ENCODE measurements at regions not wholly inside any gene's neighbourhood (a gene's known extent, or its start where the extent isn't known, plus 50 kb on each side); places are given as distances from the start of the nearest gene placed in this dataset.
"Not testable (repeated sequence)": the region's sequence is repeated elsewhere in the genome, so short reads cannot be mapped to it uniquely, and the experiment has no call there.

DNA sequence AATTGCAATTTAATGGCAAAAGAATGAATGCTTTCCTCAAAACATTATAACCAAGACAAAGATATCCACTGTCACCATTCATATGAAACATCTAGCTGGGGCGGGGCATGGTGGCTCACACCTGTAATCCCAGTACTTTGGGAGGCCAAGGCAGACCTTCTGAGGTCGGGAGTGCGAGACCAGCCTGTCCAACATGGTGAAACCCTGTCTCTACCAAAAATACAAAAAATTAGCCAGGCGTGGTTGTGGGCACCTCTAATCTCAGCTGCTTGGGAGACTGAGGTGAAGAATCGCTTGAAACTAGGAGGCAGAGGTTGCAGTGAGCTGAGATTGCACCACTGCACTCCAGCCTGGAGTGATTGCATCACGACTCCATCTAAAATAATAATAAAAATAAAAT lies 740.6 kb upstream of the MIR17HG start:
- TF ChIP-seq, protein P1, sequence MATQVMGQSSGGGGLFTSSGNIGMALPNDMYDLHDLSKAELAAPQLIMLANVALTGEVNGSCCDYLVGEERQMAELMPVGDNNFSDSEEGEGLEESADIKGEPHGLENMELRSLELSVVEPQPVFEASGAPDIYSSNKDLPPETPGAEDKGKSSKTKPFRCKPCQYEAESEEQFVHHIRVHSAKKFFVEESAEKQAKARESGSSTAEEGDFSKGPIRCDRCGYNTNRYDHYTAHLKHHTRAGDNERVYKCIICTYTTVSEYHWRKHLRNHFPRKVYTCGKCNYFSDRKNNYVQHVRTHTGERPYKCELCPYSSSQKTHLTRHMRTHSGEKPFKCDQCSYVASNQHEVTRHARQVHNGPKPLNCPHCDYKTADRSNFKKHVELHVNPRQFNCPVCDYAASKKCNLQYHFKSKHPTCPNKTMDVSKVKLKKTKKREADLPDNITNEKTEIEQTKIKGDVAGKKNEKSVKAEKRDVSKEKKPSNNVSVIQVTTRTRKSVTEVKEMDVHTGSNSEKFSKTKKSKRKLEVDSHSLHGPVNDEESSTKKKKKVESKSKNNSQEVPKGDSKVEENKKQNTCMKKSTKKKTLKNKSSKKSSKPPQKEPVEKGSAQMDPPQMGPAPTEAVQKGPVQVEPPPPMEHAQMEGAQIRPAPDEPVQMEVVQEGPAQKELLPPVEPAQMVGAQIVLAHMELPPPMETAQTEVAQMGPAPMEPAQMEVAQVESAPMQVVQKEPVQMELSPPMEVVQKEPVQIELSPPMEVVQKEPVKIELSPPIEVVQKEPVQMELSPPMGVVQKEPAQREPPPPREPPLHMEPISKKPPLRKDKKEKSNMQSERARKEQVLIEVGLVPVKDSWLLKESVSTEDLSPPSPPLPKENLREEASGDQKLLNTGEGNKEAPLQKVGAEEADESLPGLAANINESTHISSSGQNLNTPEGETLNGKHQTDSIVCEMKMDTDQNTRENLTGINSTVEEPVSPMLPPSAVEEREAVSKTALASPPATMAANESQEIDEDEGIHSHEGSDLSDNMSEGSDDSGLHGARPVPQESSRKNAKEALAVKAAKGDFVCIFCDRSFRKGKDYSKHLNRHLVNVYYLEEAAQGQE (IDR thresholded peaks at IDR 0.05), result not testable (repeated sequence)
- not testable (repeated sequence) for TF ChIP-seq POLR2A (IDR thresholded peaks at IDR 0.05; ENCODE audit: low read length); CHD4 (IDR thresholded peaks at IDR 0.05; ENCODE audit: borderline replicate concordance); SMC3 (IDR thresholded peaks at IDR 0.05); NFE2L2 (conservative IDR thresholded peaks at IDR 0.05; ENCODE audit: low read length); EP300 (IDR thresholded peaks at IDR 0.05)
- TF ChIP-seq, protein P2, sequence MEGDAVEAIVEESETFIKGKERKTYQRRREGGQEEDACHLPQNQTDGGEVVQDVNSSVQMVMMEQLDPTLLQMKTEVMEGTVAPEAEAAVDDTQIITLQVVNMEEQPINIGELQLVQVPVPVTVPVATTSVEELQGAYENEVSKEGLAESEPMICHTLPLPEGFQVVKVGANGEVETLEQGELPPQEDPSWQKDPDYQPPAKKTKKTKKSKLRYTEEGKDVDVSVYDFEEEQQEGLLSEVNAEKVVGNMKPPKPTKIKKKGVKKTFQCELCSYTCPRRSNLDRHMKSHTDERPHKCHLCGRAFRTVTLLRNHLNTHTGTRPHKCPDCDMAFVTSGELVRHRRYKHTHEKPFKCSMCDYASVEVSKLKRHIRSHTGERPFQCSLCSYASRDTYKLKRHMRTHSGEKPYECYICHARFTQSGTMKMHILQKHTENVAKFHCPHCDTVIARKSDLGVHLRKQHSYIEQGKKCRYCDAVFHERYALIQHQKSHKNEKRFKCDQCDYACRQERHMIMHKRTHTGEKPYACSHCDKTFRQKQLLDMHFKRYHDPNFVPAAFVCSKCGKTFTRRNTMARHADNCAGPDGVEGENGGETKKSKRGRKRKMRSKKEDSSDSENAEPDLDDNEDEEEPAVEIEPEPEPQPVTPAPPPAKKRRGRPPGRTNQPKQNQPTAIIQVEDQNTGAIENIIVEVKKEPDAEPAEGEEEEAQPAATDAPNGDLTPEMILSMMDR (IDR thresholded peaks at IDR 0.05), result not testable (repeated sequence)
- TF ChIP-seq, protein P3, sequence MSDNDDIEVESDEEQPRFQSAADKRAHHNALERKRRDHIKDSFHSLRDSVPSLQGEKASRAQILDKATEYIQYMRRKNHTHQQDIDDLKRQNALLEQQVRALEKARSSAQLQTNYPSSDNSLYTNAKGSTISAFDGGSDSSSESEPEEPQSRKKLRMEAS (IDR thresholded peaks at IDR 0.05), result not testable (repeated sequence)
